PC-3 (cell line): ENCODE measurements at regions not wholly inside any gene's neighbourhood (a gene's known extent, or its start where the extent isn't known, plus 50 kb on each side); places are given as distances from the start of the nearest gene placed in this dataset.

Experiments used
- ATAC-seq: fragments of 200-7000 bp; cut with Tn5 transposase; 2 replicates; pipeline ENCODE4 v1.9.1; 2020; ENCODE audit warnings: mild to moderate bottlenecking, moderate library complexity
- BruUV-seq: library from RNA; stranded (reverse); fragments of 400-500 nt; replicated peaks from 2 replicates; lab custom pipeline; 2021; lab: Mats Ljungman, UMichigan
- CTCF ChIA-PET: fragments of 300-600 bp; sonication (Branson Sonifier 250); formaldehyde crosslinking; loops from one replicate; lab custom pipeline; 2022; ENCODE audit warnings: antibody characterized with exemption; lab: Charles Lee
- POLR2A ChIA-PET: fragments of 300-600 bp; sonication (Branson Sonifier 250); formaldehyde crosslinking; loops from one replicate; lab custom pipeline; 2022; ENCODE audit warnings: antibody characterized with exemption; ENCODE audit not compliant: unreplicated experiment; lab: Charles Lee
- DNase-seq: peaks from one replicate; pipeline ENCODE4 v3.0.0-alpha.2; 2015
- H2AFZ ChIP-seq: fragments of 300-600 bp; sonication (generic); 2 replicates; pipeline ENCODE4 v1.6.0; 2016; ENCODE audit warnings: antibody characterized with exemption, low read length
- H3F3A ChIP-seq: fragments of 300-600 bp; sonication (generic); one replicate; pipeline ENCODE4 v1.6.0; 2017; ENCODE audit warnings: antibody characterized with exemption, low read length, control low read depth, mild to moderate bottlenecking; ENCODE audit not compliant: unreplicated experiment
- H3K27ac ChIP-seq: fragments of 300-600 bp; sonication (generic); 2 replicates; pipeline ENCODE4 v1.5.1; 2016; ENCODE audit warnings: mild to moderate bottlenecking, low read length
- H3K27me3 ChIP-seq: fragments of 300-600 bp; sonication (generic); 2 replicates; pipeline ENCODE4 v1.6.1; 2016; ENCODE audit warnings: low read length, mixed read lengths
- H3K36me3 ChIP-seq: fragments of 300-600 bp; sonication (generic); 2 replicates; pipeline ENCODE4 v1.6.1; 2016; ENCODE audit warnings: low read depth, mixed run types, low read length, mixed read lengths
- H3K4me1 ChIP-seq: fragments of 300-600 bp; sonication (generic); 2 replicates; pipeline ENCODE4 v1.5.1; 2016; ENCODE audit warnings: low read length; ENCODE audit not compliant: insufficient read depth
- H3K4me2 ChIP-seq: fragments of 300-600 bp; sonication (generic); 2 replicates; pipeline ENCODE4 v1.6.0; 2016; ENCODE audit warnings: low read length
- H3K4me3 ChIP-seq: fragments of 300-600 bp; sonication (generic); 2 replicates; pipeline ENCODE4 v1.5.1; 2016; ENCODE audit warnings: mild to moderate bottlenecking, low read length, mixed read lengths
- H3K79me2 ChIP-seq: fragments of 300-600 bp; sonication (generic); 2 replicates; pipeline ENCODE4 v1.6.1; 2017; ENCODE audit warnings: low read length, mixed read lengths
- H3K9ac ChIP-seq: fragments of 300-600 bp; sonication (generic); 2 replicates; pipeline ENCODE4 v1.6.0; 2016; ENCODE audit warnings: mild to moderate bottlenecking, low read length
- H3K9me2 ChIP-seq: fragments of 300-600 bp; sonication (generic); replicated peaks from 2 replicates; pipeline ENCODE4 v1.6.1; 2016; ENCODE audit warnings: mixed run types, low read length, mixed read lengths
- H3K9me3 ChIP-seq: fragments of 300-600 bp; sonication (generic); 2 replicates; pipeline ENCODE4 v1.6.1; 2016; ENCODE audit warnings: low read length, mixed read lengths
- H4K20me1 ChIP-seq: fragments of 300-600 bp; sonication (generic); 2 replicates; pipeline ENCODE4 v1.6.1; 2016; ENCODE audit warnings: low read length, mixed read lengths
- EZH2 ChIP-seq: fragments of 300-600 bp; sonication (generic); IDR thresholded peaks from one replicate; pipeline ENCODE4 v1.6.1; 2017; ENCODE audit warnings: antibody characterized with exemption, mild to moderate bottlenecking, low read length; ENCODE audit not compliant: unreplicated experiment
- EZH2phosphoT487 ChIP-seq: fragments of 300-600 bp; sonication (generic); IDR thresholded peaks from 2 replicates; pipeline ENCODE4 v1.6.1; 2018; ENCODE audit warnings: mild to moderate bottlenecking, antibody characterized with exemption, low read length, borderline replicate concordance
- intact Hi-C: fragments of 100-400 bp; cut with micrococcal nuclease; formaldehyde crosslinking; loops from 2 replicates; pipeline ENCODE4 v1.9.0; 2023
- TF ChIP-seq, protein P1 (sequence below): fragments of 300-600 bp; sonication (generic); conservative IDR thresholded peaks from 2 replicates; pipeline ENCODE4 v1.5.1; 2017; ENCODE audit warnings: antibody characterized with exemption, low read depth, mild to moderate bottlenecking, low read length

DNA sequence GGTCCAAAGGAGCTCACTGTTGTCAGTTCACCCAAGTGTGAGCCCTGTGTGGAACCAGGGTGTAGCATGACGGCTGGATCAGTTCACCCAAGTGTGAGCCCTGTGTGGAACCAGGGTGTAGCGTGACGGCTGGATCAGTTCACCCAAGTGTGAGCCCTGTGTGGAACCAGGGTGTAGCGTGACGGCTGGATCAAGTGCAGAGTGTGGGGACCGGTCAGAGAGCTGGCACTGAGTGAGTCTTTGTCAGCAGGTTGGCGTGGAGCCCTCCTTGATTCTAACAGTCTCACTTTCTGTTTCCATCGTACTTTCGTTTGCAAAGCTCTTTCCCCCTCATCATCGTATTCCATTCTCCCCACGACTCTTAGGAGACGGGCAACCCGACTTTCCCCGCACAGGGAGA lies 57.9 kb upstream of the DLG1 start:
- Histone ChIP-seq H3K36me3 (no peaks in the 10 kb centered on the region), H2AFZ (no peak overlapping the region), H3K27ac (no peak overlapping the region), H3K9me3 (0 out of 2 replicates have a peak, but pooled peaks cover 6% of the 10 kb centered on the region), H3K4me3 (no peak overlapping the region), H3K4me2 (no peak overlapping the region), H3K9ac (no peak overlapping the region), H3K27me3 (no peaks in the 10 kb centered on the region), H3K4me1 (peaks cover 4% of the 10 kb centered on the region; the same call in 1 of the 2 replicates), H3K9me2 (no peaks in the 10 kb centered on the region), H4K20me1 (no peaks in the 10 kb centered on the region), H3F3A (no peaks in the 10 kb centered on the region), H3K79me2 (no peaks in the 10 kb centered on the region)
- no peak for TF ChIP-seq EZH2
- TF ChIP-seq EZH2phosphoT487: no peak
- TF ChIP-seq, protein P1, sequence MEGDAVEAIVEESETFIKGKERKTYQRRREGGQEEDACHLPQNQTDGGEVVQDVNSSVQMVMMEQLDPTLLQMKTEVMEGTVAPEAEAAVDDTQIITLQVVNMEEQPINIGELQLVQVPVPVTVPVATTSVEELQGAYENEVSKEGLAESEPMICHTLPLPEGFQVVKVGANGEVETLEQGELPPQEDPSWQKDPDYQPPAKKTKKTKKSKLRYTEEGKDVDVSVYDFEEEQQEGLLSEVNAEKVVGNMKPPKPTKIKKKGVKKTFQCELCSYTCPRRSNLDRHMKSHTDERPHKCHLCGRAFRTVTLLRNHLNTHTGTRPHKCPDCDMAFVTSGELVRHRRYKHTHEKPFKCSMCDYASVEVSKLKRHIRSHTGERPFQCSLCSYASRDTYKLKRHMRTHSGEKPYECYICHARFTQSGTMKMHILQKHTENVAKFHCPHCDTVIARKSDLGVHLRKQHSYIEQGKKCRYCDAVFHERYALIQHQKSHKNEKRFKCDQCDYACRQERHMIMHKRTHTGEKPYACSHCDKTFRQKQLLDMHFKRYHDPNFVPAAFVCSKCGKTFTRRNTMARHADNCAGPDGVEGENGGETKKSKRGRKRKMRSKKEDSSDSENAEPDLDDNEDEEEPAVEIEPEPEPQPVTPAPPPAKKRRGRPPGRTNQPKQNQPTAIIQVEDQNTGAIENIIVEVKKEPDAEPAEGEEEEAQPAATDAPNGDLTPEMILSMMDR: no peak
- DNase-seq (no peak), ATAC-seq (no peak)
- POLR2A ChIA-PET: no interaction called here
- CTCF ChIA-PET: no interaction called here
- no TSS peak for BruUV-seq
- intact Hi-C loops: no loop called here

DNA sequence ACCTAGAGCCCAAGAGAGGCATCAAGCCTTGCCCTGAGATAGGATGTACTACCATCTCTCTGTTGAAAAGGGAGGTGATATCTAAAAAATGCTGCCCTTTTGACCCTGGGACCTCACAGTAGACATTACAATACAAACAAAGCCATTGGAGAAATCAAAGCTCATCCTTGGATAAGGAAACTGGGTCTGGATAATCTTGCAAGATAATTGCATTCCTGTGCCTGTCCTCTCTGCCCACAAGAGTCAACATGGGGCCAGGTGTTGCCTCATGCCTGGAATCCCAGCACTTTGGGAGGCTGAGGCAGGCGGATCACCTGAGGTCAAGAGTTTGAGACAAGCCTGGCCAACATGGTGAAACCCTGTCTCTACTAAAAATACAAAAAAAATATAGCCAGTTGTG lies 57.3 kb upstream of the DLG1 start:
- Histone ChIP-seq H3K9me3 (0 out of 2 replicates have a peak, but pooled peaks cover 5% of the 10 kb centered on the region), H3K4me1 (peaks cover 4% of the 10 kb centered on the region; the same call in 1 of the 2 replicates), H3K4me3 (no peak overlapping the region), H3K4me2 (no peak overlapping the region), H3K9ac (no peak overlapping the region), H3K79me2 (no peaks in the 10 kb centered on the region), H3K27me3 (no peaks in the 10 kb centered on the region), H2AFZ (no peak overlapping the region), H3K36me3 (no peaks in the 10 kb centered on the region), H4K20me1 (no peaks in the 10 kb centered on the region), H3K9me2 (no peaks in the 10 kb centered on the region), H3F3A (no peaks in the 10 kb centered on the region), H3K27ac (no peak overlapping the region)
- ChIA-PET POLR2A (no interaction called here), CTCF (no interaction called here)
- DNase-seq (no peak), ATAC-seq (no peak)
- no TSS peak for BruUV-seq
- TF ChIP-seq EZH2phosphoT487: no peak
- TF ChIP-seq, protein P1: no peak
- TF ChIP-seq EZH2: no peak
- intact Hi-C loops: no loop called here

DNA sequence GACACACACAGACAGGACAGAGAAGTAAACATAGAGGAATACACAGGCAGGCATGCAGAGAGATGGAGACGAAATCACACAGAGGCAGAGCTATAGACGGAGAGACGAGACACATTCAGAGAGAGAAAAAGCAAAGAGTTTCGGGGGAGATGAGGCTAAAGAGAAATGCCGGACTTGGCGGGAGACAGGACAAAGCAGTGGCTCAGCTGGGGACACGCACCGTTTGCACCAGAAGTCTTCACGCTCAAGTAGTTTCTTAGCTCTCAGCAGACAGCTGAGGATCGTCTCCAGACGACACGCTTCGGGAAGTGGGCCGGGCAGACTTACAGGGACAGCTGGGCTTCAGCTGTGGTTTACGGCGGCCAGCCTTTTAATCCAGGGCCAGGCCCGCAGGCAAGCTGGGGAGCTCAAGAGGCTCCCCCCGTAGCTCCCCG lies 56.2 kb upstream of the DLG1 start:
- Histone ChIP-seq H3F3A (no peaks in the 10 kb centered on the region), H3K9me3 (no peaks in the 10 kb centered on the region), H3K36me3 (no peaks in the 10 kb centered on the region), H4K20me1 (no peaks in the 10 kb centered on the region), H3K4me2 (no peak overlapping the region), H3K79me2 (no peaks in the 10 kb centered on the region), H3K27ac (no peak overlapping the region), H3K9ac (no peak overlapping the region), H3K9me2 (no peaks in the 10 kb centered on the region), H3K4me1 (peaks cover 4% of the 10 kb centered on the region; the same call in 1 of the 2 replicates), H2AFZ (0 out of 2 replicates have a peak overlapping the region, but pooled peaks have one; percentile 1), H3K27me3 (no peaks in the 10 kb centered on the region), H3K4me3 (no peak overlapping the region)
- no TSS peak for BruUV-seq
- ATAC-seq: no peak
- no peak for TF ChIP-seq EZH2
- TF ChIP-seq, protein P1: no peak
- no peak for TF ChIP-seq EZH2phosphoT487
- intact Hi-C loops: no loop called here
- ChIA-PET POLR2A (no interaction called here), CTCF (no interaction called here)
- DNase-seq: no peak
